Esophagus mucosa (tissue), 1 donor: ENCODE measurements at regions not wholly inside any gene's neighbourhood (a gene's known extent, or its start where the extent isn't known, plus 50 kb on each side); places are given as distances from the start of the nearest gene placed in this dataset.
"Not testable (repeated sequence)": the region's sequence is repeated elsewhere in the genome, so short reads cannot be mapped to it uniquely, and the experiment has no call there.

ENCODE experiments used
- ATAC-seq: fragments of 200-7000 bp; cut with Tn5 transposase; one replicate; pipeline ENCODE4 v1.9.1; 2020
- donor health status: DM: yes; HTN: yes; CAD: no.

GRCh38 chr1:67947114-67947513 is 103.3 kb downstream of the DIRAS3 start:
- no peak for ATAC-seq

- ATAC-seq = no peak
Measured at GRCh38 chr1:67945733-67946374, 104.6 kb downstream of the DIRAS3 start.

- ATAC-seq = no peak
Measured at GRCh38 chr1:67942274-67942673, 108.2 kb downstream of the DIRAS3 start.

GRCh38 chr1:67941746-67942145 is 108.5 kb upstream of the GNG12 start:
- ATAC-seq = no peak

GRCh38 chr1:67941155-67941554 is 107.9 kb upstream of the GNG12 start:
- no peak for ATAC-seq

- ATAC-seq = no peak
Measured at GRCh38 chr1:67939942-67940341, 106.7 kb upstream of the GNG12 start.

GRCh38 chr1:67939186-67939743 is 106.0 kb upstream of the GNG12 start:
- ATAC-seq = no peak

GRCh38 chr1:67937651-67938050 is 104.4 kb upstream of the GNG12 start:
- ATAC-seq = no peak

- peak; percentile 60 for ATAC-seq
Measured at GRCh38 chr1:67937010-67937409, 103.7 kb upstream of the GNG12 start.

- ATAC-seq = no peak
Measured at GRCh38 chr1:67935560-67935959, 102.3 kb upstream of the GNG12 start.

- no peak for ATAC-seq
Measured at GRCh38 chr1:67931198-67931597, 97.9 kb upstream of the GNG12 start.

- no peak for ATAC-seq
Measured at GRCh38 chr1:67923074-67923473, 89.8 kb upstream of the GNG12 start.

GRCh38 chr1:67921725-67922489 is 88.6 kb upstream of the GNG12 start:
- ATAC-seq = peak; percentile 100

GRCh38 chr1:67919274-67920072 is 86.2 kb upstream of the GNG12 start:
- no peak for ATAC-seq

GRCh38 chr1:67918067-67918466 is 84.8 kb upstream of the GNG12 start:
- ATAC-seq = no peak

GRCh38 chr1:67917006-67917405 is 83.7 kb upstream of the GNG12 start:
- ATAC-seq = no peak

GRCh38 chr1:67916140-67916886 is 83.0 kb upstream of the GNG12 start:
- ATAC-seq = no peak

GRCh38 chr1:67909776-67910175 is 76.5 kb upstream of the GNG12 start:
- no peak for ATAC-seq

GRCh38 chr1:67908250-67908936 is 75.1 kb upstream of the GNG12 start:
- no peak for ATAC-seq

- ATAC-seq = not testable (repeated sequence)
Measured at GRCh38 chr1:67907467-67907866, 74.2 kb upstream of the GNG12 start.

- ATAC-seq = not testable (repeated sequence)
Measured at GRCh38 chr1:67906015-67906414, 72.7 kb upstream of the GNG12 start.
